RWPE2 (cell line): ENCODE measurements at regions not wholly inside any gene's neighbourhood (a gene's known extent, or its start where the extent isn't known, plus 50 kb on each side); places are given as distances from the start of the nearest gene placed in this dataset.

Experiments
- ATAC-seq: fragments of 200-7000 bp; cut with Tn5 transposase; 3 replicates; pipeline ENCODE4 v1.9.1; 2021; ENCODE audit warnings: low read depth
- DNase-seq: peaks from one replicate; pipeline ENCODE4 v3.0.0-alpha.2; 2020; ENCODE audit warnings: low spot score
- H3K27ac ChIP-seq: fragments of 450-650 bp; 2 replicates; pipeline ENCODE4 v1.5.1; 2017; ENCODE audit warnings: mild to moderate bottlenecking; ENCODE audit not compliant: poor library complexity, severe bottlenecking
- H3K27me3 ChIP-seq: fragments of 250-450 bp; sonication (Bioruptor Pico); 2 replicates; pipeline ENCODE4 v1.5.1; 2021; ENCODE audit warnings: mild to moderate bottlenecking, moderate library complexity; ENCODE audit not compliant: insufficient read depth, poor library complexity, severe bottlenecking
- H3K36me3 ChIP-seq: fragments of 250-450 bp; sonication (Bioruptor Pico); 2 replicates; pipeline ENCODE4 v1.5.1; 2020; ENCODE audit warnings: low read depth, mild to moderate bottlenecking, moderate library complexity
- H3K4me1 ChIP-seq: fragments of 250-450 bp; sonication (Bioruptor Pico); 2 replicates; pipeline ENCODE4 v1.5.1; 2021; ENCODE audit warnings: mild to moderate bottlenecking, moderate library complexity; ENCODE audit not compliant: insufficient read depth, poor library complexity, severe bottlenecking
- H3K4me3 ChIP-seq: fragments of 250-450 bp; sonication (Bioruptor Pico); 2 replicates; pipeline ENCODE4 v1.5.1; 2021; ENCODE audit warnings: mild to moderate bottlenecking, moderate library complexity; ENCODE audit not compliant: severe bottlenecking
- H3K9me3 ChIP-seq: fragments of 250-450 bp; sonication (Bioruptor Pico); 2 replicates; pipeline ENCODE4 v1.5.1; 2021; ENCODE audit warnings: mild to moderate bottlenecking, moderate library complexity; ENCODE audit not compliant: severe bottlenecking
- CTCF ChIP-seq: fragments of 450-650 bp; IDR thresholded peaks from one replicate; pipeline ENCODE4 v1.5.1; 2017; ENCODE audit warnings: mild to moderate bottlenecking, moderate library complexity; ENCODE audit not compliant: poor library complexity, severe bottlenecking

DNA sequence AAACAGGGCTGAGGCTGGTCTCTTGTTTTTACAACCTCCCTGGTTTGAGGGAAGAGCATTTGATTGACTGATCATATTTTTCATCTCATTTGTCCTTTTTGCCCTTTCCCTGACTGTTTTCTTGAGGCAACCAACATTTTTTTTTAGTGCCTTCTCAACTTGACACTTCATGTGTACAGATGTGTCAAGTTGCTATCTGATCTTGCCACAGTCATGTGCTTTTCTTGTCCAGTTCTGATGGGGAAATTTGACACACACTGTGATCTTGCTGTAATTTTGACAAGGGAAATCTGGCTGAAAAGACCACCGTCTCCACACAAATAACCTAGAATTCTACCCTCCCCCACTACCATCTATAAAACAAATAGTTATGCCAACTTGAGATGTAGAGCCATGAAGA lies 329.6 kb downstream of the KCTD12 start:
- DNase-seq (no peak), ATAC-seq (no peak)
- Histone ChIP-seq H3K9me3 (no peaks in the 10 kb centered on the region), H3K27ac (no peak overlapping the region), H3K36me3 (no peaks in the 10 kb centered on the region), H3K4me1 (peaks cover 3% of the 10 kb centered on the region), H3K4me3 (no peak overlapping the region), H3K27me3 (no peaks in the 10 kb centered on the region)
- no peak for TF ChIP-seq CTCF

DNA sequence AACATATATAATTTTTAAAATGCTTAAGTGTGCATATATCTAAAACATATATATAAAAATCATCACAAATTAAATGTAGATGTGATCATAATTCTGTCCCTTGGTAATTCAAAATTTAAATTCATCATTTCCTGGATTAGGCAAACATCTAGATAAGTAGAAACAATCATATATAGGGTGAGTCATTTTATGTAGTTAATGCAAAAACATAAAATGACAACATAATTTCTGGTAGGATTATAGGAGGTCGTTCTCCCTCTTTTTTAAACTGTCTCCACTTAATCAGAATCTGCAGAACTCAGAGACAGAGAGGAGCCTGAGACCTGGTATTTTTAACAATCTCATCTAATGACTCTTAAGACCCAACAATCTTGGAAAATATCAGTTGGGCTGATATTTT lies 333.4 kb downstream of the KCTD12 start:
- Histone ChIP-seq H3K27me3 (no peaks in the 10 kb centered on the region), H3K4me1 (peaks cover 3% of the 10 kb centered on the region), H3K4me3 (no peak overlapping the region), H3K36me3 (no peaks in the 10 kb centered on the region), H3K9me3 (no peaks in the 10 kb centered on the region), H3K27ac (no peak overlapping the region)
- no peak for DNase-seq
- TF ChIP-seq CTCF = no peak
- ATAC-seq = no peak

- Histone ChIP-seq H3K4me1 (peaks cover 3% of the 10 kb centered on the region), H3K4me3 (no peak overlapping the region), H3K27me3 (no peaks in the 10 kb centered on the region), H3K27ac (no peak overlapping the region), H3K9me3 (no peaks in the 10 kb centered on the region), H3K36me3 (no peaks in the 10 kb centered on the region)
- ATAC-seq (no peak), DNase-seq (no peak)
- TF ChIP-seq CTCF = no peak
Observed at GRCh38 chr13:76552041-76552772, 334.0 kb downstream of the KCTD12 start.

DNA sequence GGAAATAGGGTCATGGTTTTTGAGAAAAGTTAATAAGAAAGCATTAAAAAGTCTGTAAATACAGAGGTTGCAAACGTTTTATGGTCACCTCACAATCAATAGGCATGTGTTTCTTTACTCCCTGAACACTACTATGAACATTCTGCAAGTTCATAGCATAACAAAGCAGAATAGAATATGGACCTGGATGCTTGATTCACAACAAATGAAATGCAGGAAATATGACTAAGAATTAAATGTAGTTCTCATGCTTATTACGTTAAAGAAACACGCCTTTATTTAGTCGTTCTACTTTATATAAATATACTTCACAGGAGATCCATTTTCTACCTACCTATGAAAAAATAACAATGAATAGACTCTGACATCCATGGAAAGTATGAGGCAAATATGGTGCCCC lies 344.0 kb downstream of the KCTD12 start:
- ATAC-seq (no peak), DNase-seq (no peak)
- no peak for TF ChIP-seq CTCF
- Histone ChIP-seq H3K9me3 (no peaks in the 10 kb centered on the region), H3K27me3 (no peaks in the 10 kb centered on the region), H3K4me1 (no peaks in the 10 kb centered on the region), H3K36me3 (no peaks in the 10 kb centered on the region), H3K4me3 (no peak overlapping the region), H3K27ac (no peak overlapping the region)

GRCh38 chr13:76538004-76538403 lies 348.2 kb downstream of the KCTD12 start:
- no peaks in the 10 kb centered on the region for H3K36me3 ChIP-seq
- H3K27me3 ChIP-seq = no peaks in the 10 kb centered on the region
- TF ChIP-seq CTCF = no peak
- no peaks in the 10 kb centered on the region for H3K4me1 ChIP-seq
- no peak overlapping the region for H3K4me3 ChIP-seq
- no peak for ATAC-seq
- H3K27ac ChIP-seq = no peak overlapping the region
- DNase-seq = no peak
- H3K9me3 ChIP-seq = no peaks in the 10 kb centered on the region
